ENCODE measurements at regions not wholly inside any gene's neighbourhood (a gene's known extent, or its start where the extent isn't known, plus 50 kb on each side); places are given as distances from the start of the nearest gene placed in this dataset.

- TF ChIP-seq POLR2A (IDR thresholded peaks at IDR 0.05; ENCODE audit: low read depth, low read length) = no peak
- TF ChIP-seq POLR2AphosphoS5 (IDR thresholded peaks at IDR 0.05; ENCODE audit: low read depth, low read length) = no peak
- no peak for TF ChIP-seq TAF1 (IDR thresholded peaks at IDR 0.05; ENCODE audit: borderline replicate concordance, low read depth, low read length)
Measured at GRCh38 chr9:104280711-104281110, 186.6 kb downstream of the SMC2 start.
